ENCODE measurements at regions not wholly inside any gene's neighbourhood (a gene's known extent, or its start where the extent isn't known, plus 50 kb on each side); places are given as distances from the start of the nearest gene placed in this dataset.

GRCh38 chr15:32222716-32223115 lies 180.4 kb downstream of the GOLGA8K start:
- DNase-seq (ENCODE audit: insufficient read length, low spot score) = no peak
- TF ChIP-seq POU2F2 (IDR thresholded peaks at IDR 0.05; ENCODE audit: low read depth, low read length) (no peak), SPI1 (IDR thresholded peaks at IDR 0.05; ENCODE audit: low read depth, low read length) (no peak), POLR2A (IDR thresholded peaks at IDR 0.05; ENCODE audit: low read depth, low read length) (no peak), PAX5 (IDR thresholded peaks at IDR 0.05; ENCODE audit: insufficient read depth, low read length, severe bottlenecking) (no peak), POLR2AphosphoS5 (IDR thresholded peaks at IDR 0.05; ENCODE audit: low read depth, low read length) (no peak), TAF1 (IDR thresholded peaks at IDR 0.05; ENCODE audit: low read depth, low read length) (no peak)
- no peak for FAIRE-seq
